GM21723 (cell line): ENCODE measurements at regions not wholly inside any gene's neighbourhood (a gene's known extent, or its start where the extent isn't known, plus 50 kb on each side); places are given as distances from the start of the nearest gene placed in this dataset.
"Not testable (repeated sequence)": the region's sequence is repeated elsewhere in the genome, so short reads cannot be mapped to it uniquely, and the experiment has no call there.

Source experiments
- ATAC-seq: cut with Tn5 transposase; IDR thresholded peaks from one replicate; pipeline ENCODE4 v1.9.1; 2021; ENCODE audit warnings: mild to moderate bottlenecking, moderate library complexity; ENCODE audit not compliant: unreplicated experiment

DNA sequence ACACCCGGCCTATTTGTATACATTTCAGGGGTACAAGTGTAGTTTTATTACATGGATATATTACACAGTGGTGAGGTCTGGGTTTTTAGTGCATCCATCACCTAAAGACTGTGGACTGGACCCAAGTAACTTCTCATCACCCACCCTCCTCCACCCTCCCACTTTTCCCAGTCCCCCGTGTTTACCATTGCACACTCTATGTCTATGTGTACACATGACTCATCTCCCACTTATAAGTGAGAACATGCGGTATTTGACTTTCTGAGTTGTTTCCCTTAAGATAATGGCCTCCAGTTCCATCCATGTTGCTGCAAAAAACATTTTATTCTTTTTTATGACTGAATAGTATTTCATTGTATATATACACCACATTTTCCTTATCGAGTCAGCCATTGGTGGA, 98.9 kb upstream of the WAC start:
- ATAC-seq, result no peak

DNA sequence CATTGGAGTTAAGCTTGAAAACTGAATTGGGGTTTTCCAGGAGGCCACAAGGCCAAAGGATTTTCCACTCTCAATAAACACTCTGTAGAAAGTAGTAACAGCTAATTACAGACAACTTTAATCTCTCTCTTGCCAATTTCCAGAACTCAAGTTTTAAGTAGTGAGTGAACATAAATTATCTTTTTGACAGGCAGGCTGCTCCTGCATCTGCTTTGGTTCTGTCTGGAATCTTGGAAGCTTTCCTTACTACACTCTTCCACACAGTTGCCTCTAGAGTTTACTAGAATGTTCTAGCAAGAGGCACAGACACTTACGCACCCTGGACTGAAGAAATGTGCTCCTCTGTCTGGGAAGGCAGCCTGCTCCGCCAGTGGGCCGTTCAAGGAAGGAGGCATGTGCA, 90.5 kb upstream of the WAC start:
- no peak for ATAC-seq

DNA sequence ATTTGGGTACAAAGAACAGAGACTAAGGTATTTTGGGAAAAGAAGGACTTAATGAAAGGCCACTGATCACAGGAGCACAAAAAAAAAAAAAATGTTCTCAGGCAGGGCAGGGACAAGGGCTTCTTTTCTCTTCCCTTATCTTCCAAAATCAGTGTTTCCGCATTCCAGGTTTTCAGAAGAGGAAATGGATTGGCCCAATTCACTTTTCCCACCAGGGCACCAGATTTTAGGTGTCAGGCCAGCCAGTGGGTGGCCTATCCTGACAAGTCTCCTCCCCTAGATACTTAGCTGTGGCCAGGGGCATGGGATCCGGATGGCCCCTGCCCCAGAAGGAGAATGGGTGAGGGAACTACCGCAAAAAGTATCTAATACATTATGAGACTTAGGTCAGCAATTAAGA, 88.9 kb upstream of the WAC start:
- no peak for ATAC-seq

DNA sequence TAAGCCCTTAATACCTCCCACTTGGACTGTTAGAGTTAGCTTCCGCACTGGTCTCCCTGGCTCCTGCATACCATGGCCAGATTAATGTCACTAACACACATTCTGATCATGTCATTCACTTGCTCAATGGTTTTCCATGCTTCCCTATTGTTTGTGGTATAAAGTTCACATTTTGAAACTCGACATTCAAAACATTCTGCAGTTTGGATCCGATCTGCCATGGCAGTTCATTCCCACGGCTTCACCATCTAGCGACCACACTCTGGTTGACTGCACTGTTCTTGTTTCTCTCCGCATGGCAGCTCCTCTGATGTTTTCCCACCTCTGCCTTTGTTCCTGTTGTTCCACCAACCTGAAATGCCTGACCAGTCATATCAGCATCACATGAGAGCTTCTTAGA, 87.4 kb upstream of the WAC start:
- no peak for ATAC-seq

DNA sequence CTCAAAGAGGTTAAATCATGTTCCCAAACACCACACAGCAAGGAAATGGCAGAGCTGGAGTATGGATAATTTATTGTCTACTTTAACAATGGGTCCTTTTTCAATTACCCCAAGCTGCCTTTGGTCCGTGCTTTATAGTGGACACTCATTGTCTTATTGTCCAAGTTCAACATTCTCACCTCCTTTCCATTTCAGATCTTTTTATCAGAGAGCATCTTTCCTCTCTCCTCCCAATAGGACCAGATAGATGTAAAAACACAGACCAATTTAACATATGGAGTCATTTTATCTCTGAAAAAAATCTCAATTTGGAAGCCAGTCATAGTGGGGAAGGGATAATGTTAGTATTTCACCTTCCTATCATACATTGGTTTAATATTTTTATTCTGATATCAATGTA, 83.5 kb upstream of the WAC start:
- no peak for ATAC-seq

DNA sequence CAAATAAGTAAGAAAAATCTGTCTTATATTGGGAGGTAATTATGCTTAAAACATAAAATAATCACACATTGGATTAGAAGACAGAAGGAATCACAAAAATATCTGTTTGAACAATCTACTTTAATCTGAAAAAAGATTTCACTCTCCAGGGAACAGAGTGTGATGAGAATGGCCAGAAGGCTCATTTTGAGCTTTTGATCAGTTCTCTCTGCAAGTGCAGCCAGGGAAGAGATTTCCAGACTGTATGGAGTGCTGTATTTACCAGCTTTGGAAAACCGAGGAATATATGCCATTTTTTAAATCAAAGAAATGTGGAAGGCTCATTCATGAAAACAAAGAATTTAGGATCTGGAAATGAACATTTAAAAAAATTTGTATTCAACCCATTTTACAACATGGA, 83.0 kb upstream of the WAC start:
- ATAC-seq, result no peak

DNA sequence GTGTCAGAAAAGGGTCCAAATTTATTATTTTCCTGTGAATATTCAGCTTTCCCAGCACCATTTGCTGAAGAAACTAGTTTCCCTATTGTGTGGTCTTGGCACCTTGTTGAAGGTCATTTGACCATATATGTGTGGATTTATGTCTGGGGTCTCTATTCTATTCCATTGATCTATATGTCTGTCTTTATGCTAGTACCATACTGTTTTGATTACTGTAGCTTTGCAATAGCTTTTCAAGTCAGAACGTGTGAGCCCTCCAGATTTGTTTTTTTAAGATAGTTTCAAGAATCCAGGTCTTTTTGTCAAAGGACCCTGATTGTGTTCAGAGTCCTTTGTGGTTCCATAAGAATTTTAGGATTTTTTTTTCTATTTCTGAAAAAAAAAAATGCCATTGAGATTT, 79.0 kb upstream of the WAC start:
- ATAC-seq, result no peak

DNA sequence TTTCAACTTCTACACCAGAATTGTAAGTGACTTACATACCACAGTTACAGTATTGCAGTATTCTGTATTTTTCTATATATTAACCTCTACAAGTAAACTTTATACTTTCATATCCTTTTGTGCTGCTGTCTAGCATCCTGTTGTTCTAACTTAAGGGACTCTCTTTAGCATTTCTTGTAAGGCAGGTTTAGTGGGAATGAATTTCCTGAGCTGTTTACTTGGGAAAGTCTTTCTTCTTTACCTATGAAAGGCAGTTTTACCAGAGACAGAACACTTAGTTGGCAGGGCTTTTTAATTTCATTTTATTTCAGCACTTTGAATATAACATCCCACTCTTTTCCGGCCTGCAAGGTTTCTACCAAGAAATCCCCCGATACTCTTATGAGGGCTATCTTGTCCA, 75.8 kb upstream of the WAC start:
- no peak for ATAC-seq

DNA sequence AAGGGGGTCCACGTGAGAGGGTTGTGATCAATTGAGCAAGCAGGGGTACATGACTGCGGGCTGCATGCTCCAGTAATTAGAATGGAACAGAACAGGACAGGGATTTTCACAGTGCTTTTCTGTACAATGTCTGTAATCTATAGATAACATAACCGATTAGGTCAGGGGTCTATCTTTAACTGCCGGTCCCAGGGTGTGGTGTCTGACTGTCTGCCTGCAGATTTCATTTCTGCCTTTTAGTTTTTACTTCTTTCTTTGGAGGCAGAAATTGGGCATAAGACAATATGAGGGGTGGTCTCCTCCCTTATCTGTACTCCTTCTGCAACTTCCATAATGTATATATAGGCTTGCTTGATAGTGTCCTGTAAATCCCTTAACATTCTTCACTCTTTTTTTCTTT, 75.0 kb upstream of the WAC start:
- ATAC-seq, result not testable (repeated sequence)

DNA sequence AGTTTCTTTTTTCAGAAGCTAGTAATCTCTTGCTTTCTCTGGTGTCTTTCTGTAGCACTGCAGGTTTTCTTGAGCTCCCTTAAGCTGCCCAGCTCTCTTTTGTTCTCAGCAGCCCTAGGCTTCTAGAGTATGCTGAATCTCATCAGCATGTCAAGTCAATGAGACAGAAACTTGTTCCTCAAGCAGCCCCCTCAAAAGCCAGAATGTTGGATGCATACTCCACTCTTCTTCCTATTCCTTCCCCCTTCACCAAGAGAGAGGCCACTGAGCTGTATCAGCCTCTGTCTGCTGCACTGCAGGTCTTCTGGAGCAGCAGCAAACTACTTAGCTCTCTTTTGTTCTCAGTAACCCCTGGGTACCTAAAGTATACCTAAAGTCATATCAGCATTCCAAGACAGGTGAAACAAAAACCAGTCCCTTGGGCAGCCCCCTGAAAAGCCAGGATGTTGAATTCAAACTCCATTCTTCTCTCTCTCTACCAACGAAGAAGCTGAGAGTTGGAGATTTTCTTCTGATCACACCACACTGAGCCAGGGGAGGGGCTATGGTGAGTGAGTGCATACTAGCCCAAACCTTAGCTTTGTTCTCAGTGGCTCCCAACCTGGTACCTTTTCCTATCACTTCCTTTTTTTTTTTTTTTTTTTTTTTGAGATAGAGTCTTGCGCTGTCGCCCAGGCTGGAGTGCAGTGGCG, 73.3 kb upstream of the WAC start:
- ATAC-seq, result no peak

DNA sequence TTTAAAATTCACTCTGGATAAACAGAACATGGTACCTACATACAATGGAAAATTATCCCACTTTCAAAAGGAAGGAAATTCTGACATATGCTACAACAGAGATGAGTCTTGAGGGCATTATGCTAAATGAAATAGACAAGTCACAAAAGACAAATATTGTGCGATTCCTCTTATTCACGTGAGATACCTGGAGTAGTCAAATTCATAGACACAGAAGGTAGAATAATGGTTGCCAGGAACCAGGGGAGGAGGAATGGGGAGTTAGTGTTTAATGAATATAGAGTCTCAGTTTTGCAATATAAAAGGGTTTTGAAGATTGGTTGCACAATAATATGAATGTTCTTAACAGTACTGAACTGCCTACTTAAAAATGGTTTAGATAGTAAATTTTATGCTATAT, 69.8 kb upstream of the WAC start:
- no peak for ATAC-seq

DNA sequence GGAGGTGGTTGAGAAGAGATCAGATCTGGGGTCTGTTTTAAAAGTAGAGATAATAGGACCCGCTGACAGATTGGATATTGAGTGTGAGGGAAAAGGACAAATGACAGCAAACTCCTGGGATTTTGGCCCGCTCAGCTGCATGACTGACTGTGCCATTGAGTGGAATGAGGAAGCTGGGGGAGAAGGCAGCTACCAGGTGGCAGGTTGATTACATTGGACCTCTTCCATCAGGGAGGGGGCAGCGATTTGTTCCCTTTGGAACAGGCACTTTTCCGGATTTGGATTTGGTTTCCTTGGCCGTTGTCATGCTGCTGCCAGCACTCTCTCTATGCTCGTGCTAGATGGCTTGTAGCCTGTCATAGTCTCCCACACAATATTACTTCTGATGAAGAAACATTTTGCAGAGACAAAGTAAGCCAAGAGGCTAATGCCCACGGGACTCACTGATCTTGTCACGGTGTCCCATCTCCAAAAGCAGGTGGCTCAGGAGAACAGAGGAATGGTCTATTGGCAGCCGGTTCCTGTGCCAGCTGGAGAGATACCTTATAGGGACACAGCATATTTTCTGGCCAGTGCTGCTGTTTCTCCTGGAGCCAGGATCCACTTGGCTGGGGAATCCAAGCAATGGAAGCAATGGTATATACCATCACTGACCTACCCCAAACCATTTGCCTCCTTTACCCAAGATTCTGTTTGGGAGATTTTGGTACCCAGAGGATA, 69.1 kb upstream of the WAC start:
- ATAC-seq, result no peak

DNA sequence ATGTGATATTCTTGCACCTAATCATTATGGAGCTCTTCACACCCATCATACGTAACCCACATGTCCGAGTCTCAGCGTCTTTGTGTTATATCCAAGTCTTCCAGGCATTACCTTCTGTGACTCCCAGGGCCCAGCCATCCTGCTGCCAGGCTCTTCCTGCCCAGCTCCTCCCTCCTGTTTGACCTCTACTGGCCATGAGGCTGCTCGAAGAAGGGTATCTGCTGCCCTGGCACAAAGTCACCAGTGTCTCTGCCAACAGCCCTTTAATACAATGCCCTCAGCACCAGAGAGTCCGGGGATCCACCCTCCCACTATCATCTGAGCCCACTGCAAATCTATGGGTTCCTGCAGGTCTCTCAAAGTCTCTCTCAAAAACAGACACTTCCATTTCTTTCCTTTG, 65.3 kb upstream of the WAC start:
- no peak for ATAC-seq

DNA sequence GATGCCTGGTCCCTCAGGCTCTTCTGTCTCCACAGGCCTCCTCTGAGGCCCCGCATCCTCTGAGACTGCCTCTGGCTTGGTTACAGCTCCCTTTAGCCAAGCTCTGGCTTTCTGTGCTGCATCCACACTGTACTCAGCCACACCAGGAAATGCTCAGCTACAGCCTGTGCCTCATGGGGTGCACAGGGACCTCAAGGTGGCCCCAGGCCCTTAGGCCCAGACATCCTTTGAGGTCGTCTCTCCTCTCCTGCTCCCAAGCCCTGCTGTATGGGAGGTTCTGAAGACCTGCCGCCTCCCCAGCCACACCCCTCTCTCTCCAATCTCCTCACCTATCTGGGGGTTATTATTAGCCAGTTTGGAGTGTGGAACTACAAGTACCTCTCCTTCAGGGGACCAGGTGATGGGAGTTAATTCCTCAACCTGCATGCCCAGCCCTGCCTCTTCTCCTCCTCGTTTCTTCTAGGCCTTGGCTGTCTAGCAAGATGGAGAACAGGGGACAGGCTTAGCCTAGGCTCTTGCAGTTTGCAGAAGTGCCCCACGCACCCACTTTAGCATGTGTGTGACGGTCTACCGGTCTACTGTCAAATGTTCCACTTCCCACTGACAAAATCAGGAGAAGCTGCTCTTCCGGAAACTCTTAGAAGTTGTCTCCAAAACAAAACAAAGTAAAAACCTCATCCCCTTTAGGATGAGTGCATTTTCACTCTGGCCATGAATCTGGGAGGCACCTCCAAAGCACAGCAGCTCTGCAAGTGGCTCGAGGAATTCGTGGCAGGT, 64.0 kb upstream of the WAC start:
- no peak for ATAC-seq

DNA sequence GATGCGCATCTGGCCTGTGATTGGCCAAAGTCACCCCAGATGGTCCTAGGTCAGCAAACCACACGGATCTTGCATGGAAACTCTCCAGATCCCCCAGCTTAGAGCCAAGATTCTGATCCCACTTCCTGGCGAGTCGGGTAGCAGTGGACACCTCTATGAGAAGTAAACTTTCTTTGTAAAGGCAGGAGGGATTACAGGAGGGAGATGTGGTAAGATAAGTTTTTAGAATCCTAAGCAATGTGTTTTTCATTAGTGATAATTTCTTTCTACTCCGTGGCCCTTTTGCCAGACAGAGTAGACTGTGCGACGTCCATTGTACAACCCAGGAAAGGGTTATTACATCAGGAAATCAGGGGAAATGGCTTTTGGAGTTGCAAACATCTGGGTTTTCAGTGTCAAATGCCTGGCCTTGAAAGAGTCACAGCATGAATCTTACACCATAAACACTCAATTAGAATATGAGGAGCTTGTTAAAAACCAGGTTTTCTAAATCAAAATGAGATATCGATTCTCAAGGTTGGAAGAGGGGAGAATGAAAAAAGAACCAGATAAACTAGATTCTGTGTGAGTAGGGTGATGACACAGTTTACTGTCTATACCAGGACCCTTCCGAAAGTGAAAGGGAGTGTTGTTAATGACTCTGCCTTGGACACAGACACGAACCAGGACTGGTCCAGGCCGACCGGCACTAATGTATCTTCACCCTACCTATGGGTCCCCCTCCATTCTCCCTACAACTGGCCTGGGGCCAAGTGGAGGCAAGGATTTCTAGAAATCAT, 61.9 kb upstream of the WAC start:
- ATAC-seq, result no peak

DNA sequence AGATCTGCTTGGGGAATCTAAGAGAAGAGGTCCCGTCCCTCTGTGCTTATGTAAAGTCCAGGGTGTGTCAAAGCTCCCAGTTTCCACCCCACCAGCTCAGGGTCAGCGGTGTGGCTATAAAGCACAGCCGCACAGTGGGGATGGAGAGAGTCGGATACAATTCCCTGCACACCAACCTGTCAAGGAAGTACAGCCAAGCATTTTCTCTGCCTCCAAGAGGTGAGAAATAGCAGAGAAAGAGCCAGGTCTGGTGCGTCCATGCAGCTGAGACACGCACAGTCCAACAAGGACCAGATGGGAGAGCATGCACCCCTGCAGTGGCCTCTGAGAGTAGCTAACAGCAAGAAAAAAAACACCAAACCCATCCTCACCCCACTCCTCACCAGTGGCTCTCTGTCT, 61.3 kb upstream of the WAC start:
- no peak for ATAC-seq

DNA sequence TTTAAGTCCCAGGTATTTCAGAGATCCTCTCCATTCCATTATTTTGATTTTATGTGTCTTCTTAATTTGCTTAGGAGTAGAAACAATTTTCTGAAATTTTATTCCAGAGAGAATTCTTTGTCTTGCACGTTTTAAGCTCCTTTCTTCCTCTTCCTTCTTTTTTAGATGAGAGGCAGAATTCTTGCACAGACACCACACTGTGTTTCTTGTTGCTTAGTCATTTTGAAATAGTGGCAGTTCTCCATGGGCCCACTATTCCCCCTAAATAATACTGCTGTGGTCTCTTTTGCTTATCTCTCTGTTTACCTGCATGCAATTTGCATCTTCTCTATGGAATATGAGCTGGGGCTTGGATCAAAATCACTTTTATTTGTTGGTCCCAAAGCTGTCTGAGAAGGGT, 54.3 kb upstream of the WAC start:
- ATAC-seq, result no peak

DNA sequence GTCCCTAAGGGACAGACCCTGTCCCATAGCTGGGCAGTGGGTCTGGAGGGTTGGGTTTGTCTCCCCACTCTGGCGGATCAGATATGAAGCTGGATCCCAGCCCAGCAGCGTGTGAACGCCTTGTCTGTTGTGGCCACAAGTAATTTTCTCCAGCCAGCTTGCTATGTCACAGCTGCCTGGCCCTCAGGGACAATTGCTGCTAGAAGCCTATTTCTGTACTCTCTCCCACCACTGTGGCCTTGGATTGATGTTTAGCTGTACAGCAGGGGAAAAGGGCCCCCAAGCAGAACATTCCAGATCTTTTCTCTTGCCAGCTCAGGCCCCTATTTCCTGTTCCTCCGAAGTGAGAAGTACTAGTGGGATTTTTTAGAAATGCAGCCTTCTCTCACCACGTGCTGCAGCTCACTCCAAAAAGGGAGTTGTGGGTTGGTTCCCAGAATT, 53.5 kb upstream of the WAC start:
- ATAC-seq, result no peak

DNA sequence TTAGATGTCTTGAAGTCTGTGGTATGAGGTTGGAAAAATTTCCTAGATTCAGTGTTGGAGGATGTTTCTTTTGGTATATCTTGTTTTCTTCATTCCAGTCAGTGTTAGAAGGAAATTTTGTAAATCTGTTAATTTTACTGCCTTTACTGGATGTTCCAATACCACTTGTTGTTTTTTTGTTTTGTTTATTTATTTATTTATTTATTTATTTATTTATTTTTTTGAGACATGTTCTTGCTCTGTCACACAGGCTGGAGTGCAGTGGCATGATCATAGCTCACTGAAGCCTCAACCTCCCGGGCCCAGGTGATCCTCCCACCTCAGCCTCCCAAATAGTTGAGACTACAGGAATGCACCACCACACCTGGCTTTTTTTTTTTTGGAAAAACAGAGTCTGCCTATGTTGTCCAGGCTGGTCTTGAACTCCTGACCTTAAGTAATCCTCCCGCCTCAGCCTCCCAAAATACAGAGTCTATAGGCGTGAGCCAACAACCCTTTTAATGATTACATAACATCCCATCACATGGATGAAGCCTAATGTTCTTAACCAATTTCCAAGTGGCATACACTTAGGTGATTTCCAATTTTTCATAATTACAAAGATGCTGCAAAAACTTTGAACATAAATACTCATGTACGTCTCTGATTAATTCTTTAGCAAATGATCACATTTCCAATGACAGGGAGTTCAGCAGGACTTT, 52.8 kb upstream of the WAC start:
- ATAC-seq, result no peak

DNA sequence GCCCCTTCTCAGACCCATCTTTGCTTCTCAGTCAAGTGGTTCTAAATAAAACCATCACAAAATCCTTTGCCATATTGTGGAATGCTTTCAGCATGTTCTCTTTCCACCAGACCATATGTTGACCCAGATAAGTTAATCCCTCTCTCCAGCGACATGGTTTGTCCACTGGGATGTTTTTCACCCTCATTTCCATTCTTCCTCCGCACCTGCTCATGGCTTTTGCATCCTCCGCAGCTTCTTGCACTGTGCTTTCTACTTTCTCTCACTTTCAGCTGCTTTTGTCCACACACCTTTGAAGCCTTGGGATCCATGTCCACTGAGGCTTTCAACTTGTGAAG, 52.3 kb upstream of the WAC start:
- ATAC-seq, result no peak

DNA sequence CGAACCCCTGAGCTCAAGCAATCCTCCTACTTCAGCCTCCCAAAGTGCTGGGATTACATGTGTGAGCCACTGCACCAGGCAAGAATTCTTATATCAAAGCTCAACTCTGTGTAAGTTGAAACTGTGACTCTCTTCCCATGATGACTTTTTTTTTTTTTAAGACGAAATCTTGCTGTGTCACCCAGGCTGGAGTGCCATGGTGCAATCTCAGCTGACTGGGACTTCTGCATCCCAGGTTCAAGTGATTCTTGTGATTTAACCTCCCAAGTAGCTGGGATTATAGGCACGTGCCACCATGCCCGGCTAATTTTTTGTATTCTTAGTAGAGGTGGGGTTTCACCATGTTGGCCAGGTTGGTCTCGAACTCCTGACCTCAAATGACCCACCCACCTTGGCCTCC, 51.6 kb upstream of the WAC start:
- ATAC-seq, result not testable (repeated sequence)
